ENCODE measurements at regions not wholly inside any gene's neighbourhood (a gene's known extent, or its start where the extent isn't known, plus 50 kb on each side); places are given as distances from the start of the nearest gene placed in this dataset.

DNA sequence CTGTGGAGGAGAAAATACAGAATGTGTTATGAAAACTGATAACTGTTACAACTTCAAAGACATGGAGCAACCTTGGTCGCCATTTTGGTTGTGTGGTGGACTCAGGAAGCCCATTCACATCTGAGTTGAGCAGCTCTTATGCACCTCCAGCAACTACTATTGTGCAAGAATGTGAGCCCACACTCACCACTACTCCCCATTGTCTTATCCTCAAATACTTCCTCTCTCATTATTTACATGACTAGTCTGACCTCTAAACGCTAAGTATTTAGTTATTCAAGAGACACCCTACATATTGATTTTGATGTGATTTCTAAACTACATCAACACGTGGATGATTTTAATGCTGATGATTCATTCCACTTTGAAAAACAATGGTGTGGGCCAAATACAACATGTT is 516.6 kb upstream of the CLINT1 start:
- Mint-ChIP-seq H3K36me3 (ENCODE audit: low read depth) (no peaks in the 10 kb centered on the region), H3K27ac (no peak overlapping the region), H3K4me3 (no peak overlapping the region), H3K27me3 (no peaks in the 10 kb centered on the region), H3K9me3 (peaks cover 6% of the 10 kb centered on the region), H3K4me1 (ENCODE audit: low read depth) (no peaks in the 10 kb centered on the region)

DNA sequence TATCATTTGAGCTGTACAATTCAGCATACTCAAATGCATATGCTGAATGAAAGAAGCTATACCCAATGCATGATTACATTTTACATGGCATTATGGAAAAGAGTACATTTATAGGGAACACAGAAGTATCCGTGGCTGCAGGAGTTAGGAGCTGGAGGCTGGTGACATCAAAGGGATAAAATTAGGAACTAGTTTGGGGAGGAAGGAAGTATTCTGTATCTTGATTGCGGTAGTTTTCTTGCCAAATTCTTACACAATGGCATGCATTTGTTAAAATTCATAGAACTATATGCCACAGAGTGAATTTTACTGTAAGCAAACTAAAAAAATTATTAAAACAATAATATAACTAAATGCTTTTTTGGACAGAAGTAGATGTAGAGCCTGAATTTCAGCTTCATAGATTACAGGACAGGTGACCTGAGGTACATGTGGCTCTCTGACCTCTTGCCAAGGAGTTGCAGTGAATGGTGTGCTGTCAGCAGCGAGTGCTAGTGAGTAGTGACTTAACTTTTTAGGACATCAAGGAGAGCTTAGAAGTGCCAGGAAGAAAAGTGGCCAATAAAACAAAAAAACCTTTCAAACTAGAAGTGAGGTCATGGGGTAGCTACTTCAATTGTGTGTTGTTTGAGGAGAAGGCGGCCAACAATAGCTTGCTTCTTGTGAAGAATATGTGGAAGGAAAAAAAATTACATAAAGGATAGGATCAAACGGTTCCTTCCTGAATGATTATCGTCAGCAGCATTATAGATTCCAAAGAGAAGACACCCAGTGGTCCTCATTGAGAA is 514.9 kb upstream of the CLINT1 start:
- H3K36me3 Mint-ChIP-seq (ENCODE audit: low read depth), result no peaks in the 10 kb centered on the region
- no peaks in the 10 kb centered on the region for H3K27me3 Mint-ChIP-seq
- H3K4me1 Mint-ChIP-seq (ENCODE audit: low read depth), result no peaks in the 10 kb centered on the region
- no peak overlapping the region for H3K4me3 Mint-ChIP-seq
- H3K27ac Mint-ChIP-seq, result no peak overlapping the region
- peaks cover 6% of the 10 kb centered on the region for H3K9me3 Mint-ChIP-seq

DNA sequence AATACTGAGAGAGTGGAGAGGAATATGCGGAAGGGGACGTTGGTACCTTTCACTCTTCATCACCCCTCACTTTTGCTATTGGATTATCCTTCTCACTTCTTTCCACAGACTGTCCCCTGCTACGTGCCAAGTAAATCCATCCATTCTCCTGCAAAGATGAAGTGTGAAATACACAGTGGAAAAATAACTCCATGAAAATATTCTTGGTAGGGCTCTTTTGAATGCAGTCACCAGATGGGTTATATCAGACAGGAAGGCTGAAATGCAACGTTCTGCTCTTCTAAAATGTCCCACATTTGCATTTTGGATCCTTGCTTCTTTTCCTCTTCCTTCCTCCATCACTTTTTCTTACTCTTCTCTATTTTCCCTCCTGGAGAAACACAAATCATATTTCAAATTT is 510.3 kb upstream of the CLINT1 start:
- Mint-ChIP-seq H3K27ac (no peak overlapping the region), H3K4me3 (no peak overlapping the region), H3K4me1 (ENCODE audit: low read depth) (no peaks in the 10 kb centered on the region), H3K36me3 (ENCODE audit: low read depth) (no peaks in the 10 kb centered on the region), H3K9me3 (peaks cover 2% of the 10 kb centered on the region), H3K27me3 (no peaks in the 10 kb centered on the region)

DNA sequence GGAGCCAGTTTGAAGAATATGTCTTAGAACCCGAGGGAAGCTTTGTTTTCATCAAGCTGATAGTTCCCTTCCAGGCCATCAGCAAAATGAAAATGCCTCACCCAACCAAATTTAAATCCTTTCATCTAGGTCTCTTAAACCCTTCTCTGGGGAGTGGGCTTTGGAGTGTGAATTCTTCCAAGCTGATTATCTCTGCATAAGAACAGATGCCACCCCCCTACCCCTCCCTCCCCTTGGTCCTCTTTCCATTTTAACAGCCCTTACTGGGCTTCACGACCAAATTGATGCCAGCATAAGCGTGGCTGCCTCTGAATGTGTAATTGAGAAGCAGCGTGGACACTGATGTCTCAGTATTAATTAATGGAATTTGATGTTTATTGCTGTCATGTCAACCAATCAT is 509.7 kb upstream of the CLINT1 start:
- no peaks in the 10 kb centered on the region for H3K4me1 Mint-ChIP-seq (ENCODE audit: low read depth)
- H3K9me3 Mint-ChIP-seq, result peaks cover 2% of the 10 kb centered on the region
- H3K36me3 Mint-ChIP-seq (ENCODE audit: low read depth), result no peaks in the 10 kb centered on the region
- H3K27ac Mint-ChIP-seq, result no peak overlapping the region
- no peaks in the 10 kb centered on the region for H3K27me3 Mint-ChIP-seq
- H3K4me3 Mint-ChIP-seq, result no peak overlapping the region

DNA sequence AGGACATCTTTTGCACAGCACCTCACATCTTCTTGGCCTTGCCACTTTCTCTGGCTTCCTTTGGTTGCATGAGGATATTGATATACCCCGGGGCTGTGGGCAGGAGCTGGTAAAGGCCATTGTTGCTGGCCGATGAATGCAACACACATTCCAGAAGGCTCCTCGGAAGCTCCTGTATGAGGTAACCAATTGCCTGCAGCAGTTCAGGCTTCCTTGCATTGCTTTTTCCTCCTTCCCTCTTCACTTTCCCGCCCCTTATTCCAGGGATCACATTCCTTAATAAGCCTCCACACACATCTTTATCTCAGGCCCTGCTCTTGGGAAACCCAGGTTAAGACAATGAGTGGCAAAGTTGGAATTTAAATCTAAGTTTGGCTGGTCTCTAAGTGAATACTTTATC is 505.4 kb upstream of the CLINT1 start:
- H3K27me3 Mint-ChIP-seq, result no peaks in the 10 kb centered on the region
- no peak overlapping the region for H3K4me3 Mint-ChIP-seq
- H3K4me1 Mint-ChIP-seq (ENCODE audit: low read depth), result no peaks in the 10 kb centered on the region
- no peaks in the 10 kb centered on the region for H3K36me3 Mint-ChIP-seq (ENCODE audit: low read depth)
- H3K27ac Mint-ChIP-seq, result no peak overlapping the region
- H3K9me3 Mint-ChIP-seq, result no peaks in the 10 kb centered on the region

DNA sequence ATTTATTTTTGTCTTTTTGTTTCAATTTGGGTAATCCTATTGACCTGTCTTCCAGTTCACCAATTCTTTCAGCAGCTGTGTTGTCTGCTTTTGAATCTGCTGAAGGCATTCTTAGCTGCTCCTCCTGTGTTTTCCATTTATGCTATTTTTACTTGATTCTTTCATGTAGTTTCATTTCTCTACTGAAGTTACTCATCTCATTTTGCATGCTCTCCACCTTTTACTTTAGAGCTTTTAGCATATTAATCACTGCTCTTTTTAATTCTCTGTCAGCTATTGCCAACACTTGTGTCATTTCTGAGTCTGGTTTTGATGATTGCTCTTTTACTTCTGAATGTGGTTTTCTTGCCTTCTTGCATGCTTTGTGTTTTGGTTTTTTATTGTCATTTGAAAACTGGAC is 496.0 kb upstream of the CLINT1 start:
- peaks cover 12% of the 10 kb centered on the region for H3K9me3 Mint-ChIP-seq
- peaks cover 4% of the 10 kb centered on the region for H3K36me3 Mint-ChIP-seq (ENCODE audit: low read depth)
- peaks cover 14% of the 10 kb centered on the region for H3K4me1 Mint-ChIP-seq (ENCODE audit: low read depth)
- H3K4me3 Mint-ChIP-seq, result no peak overlapping the region
- H3K27me3 Mint-ChIP-seq, result no peaks in the 10 kb centered on the region
- H3K27ac Mint-ChIP-seq, result peak overlapping the region; percentile 43

DNA sequence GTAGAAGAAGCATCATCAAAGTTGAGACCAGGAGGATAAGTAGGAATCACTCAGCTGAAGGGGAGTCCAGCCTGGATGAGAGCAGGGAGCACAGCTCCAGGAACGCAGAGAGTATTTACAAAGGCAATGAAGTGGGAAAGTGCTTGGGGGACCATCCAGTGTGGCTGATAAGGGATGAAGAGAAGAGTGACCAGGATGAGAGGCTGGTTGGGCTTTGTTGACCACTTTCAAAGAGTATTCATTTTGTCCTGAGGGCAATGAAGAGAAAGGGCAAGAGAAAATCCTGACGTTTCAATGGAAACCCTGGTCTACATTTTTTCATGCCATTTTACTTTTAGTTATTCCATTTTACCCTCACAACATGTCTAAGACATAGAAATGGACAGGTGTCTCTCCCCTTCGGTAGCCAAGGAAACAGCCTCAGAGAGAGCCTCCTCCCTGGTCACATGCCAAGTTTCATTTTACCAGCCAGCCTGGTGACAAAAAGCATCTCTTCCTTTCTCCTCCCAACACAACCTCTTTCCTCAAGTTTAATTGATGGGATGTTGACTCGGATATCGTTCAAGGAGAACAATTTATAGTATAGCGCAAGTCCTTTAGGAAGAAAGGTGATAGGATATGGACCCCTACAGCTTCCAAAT is 492.7 kb upstream of the CLINT1 start:
- Mint-ChIP-seq H3K4me1 (ENCODE audit: low read depth) (peaks cover 14% of the 10 kb centered on the region), H3K36me3 (ENCODE audit: low read depth) (peaks cover 4% of the 10 kb centered on the region), H3K27ac (no peak overlapping the region), H3K27me3 (no peaks in the 10 kb centered on the region), H3K9me3 (peaks cover 12% of the 10 kb centered on the region), H3K4me3 (no peak overlapping the region)

DNA sequence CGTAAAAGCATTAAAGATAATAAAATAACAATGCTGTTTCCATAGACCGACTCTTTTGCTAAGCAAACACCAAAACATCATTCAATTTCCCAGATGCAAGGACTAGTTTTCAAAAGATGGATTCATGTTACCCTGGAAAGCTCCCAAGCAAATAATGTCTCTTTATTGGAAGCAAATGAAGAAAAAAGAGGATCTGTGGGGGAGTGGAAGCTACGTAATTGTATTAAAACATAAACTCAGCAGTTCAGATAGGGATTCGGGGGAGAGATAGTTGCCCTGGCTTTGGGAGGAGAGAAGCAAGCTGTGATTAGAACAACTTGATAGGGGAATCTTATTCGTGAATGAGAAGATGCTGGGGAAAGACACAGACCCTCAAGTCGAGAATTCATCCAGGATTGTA is 491.0 kb upstream of the CLINT1 start:
- no peak overlapping the region for H3K4me3 Mint-ChIP-seq
- no peak overlapping the region for H3K27ac Mint-ChIP-seq
- H3K27me3 Mint-ChIP-seq, result no peaks in the 10 kb centered on the region
- peaks cover 4% of the 10 kb centered on the region for H3K4me1 Mint-ChIP-seq (ENCODE audit: low read depth)
- H3K36me3 Mint-ChIP-seq (ENCODE audit: low read depth), result peaks cover 4% of the 10 kb centered on the region
- peaks cover 9% of the 10 kb centered on the region for H3K9me3 Mint-ChIP-seq

DNA sequence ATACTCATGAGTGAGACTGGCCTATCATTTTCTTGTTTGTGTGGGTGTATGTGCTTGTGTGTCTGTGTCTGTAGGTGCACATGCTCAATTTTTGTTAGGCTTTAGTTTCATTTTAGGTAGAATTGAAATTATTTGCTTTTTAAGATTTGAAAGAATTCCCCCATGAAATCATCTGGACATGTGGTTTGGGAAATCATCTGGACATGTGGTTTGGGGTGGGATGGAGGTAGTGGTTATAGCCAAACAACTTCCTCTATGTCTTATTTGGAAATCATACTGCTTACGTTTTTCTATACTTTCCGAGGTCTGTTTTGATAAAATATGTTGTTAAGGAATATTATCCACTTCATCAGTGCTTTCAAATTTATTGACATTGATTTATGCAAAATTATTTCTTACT is 485.4 kb upstream of the CLINT1 start:
- no peaks in the 10 kb centered on the region for H3K4me1 Mint-ChIP-seq (ENCODE audit: low read depth)
- peaks cover 3% of the 10 kb centered on the region for H3K27me3 Mint-ChIP-seq
- H3K27ac Mint-ChIP-seq, result no peak overlapping the region
- H3K9me3 Mint-ChIP-seq, result no peaks in the 10 kb centered on the region
- H3K4me3 Mint-ChIP-seq, result no peak overlapping the region
- H3K36me3 Mint-ChIP-seq (ENCODE audit: low read depth), result peaks cover 2% of the 10 kb centered on the region

DNA sequence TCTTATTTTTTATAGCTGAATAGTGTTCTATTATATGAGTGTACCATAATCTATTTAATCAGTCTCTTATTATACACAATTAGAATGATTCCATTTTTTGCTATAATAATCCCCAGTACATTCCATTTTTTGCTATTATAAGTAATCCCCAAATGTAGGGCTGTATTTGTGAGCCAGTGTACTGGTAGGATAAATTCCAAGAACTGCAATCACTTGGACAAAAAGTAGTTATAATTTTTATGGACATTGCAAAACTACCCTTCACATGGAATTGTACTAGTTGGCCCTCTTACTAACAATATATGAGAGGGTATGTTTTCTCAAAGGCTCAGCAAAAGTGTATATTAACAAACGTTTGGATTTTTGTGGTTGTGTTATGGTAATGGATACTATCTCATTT is 481.7 kb upstream of the CLINT1 start:
- no peaks in the 10 kb centered on the region for H3K9me3 Mint-ChIP-seq
- peaks cover 3% of the 10 kb centered on the region for H3K27me3 Mint-ChIP-seq
- H3K36me3 Mint-ChIP-seq (ENCODE audit: low read depth), result peaks cover 4% of the 10 kb centered on the region
- H3K4me3 Mint-ChIP-seq, result no peak overlapping the region
- H3K4me1 Mint-ChIP-seq (ENCODE audit: low read depth), result no peaks in the 10 kb centered on the region
- H3K27ac Mint-ChIP-seq, result no peak overlapping the region

DNA sequence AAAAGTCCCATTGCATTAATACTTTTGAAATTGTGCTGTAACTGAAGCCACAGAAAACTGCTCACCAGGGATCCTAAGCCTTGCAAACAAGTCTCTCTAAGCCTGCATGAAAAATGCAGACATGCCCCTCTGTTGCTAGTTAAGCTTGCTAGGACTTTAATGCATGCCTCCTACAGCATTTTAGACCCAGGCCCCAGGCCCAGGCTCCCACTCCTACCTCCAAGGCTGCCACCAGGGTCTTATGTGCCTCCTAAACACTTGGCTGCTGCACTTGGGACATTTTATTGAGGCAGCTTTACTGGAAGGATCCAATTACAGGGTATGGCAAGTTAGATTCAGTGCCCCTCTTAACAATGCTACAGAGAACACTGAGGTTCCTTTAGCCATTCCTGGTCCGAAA is 467.3 kb upstream of the CLINT1 start:
- no peak overlapping the region for H3K4me3 Mint-ChIP-seq
- H3K36me3 Mint-ChIP-seq (ENCODE audit: low read depth), result no peaks in the 10 kb centered on the region
- H3K9me3 Mint-ChIP-seq, result peaks cover 13% of the 10 kb centered on the region
- no peaks in the 10 kb centered on the region for H3K4me1 Mint-ChIP-seq (ENCODE audit: low read depth)
- no peaks in the 10 kb centered on the region for H3K27me3 Mint-ChIP-seq
- H3K27ac Mint-ChIP-seq, result no peak overlapping the region

DNA sequence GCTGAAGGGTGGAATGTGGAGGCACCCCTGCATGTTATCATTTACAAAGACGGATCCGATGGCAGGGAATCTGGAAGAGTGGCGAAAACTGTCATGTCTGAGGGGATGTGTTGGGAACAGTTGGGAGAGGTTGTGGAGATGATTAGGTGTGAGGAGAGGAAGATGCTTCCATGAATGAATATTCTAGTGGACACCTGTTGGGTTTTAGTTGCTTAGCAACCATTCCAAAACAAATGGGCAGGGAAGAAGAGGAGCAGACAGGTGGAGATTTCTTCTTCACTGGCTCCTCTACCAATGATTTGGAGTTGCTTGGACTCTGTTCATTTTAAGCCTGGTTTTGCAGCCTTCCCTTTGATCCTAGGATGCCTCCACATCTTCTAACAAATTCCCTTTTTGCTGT is 465.3 kb upstream of the CLINT1 start:
- H3K27ac Mint-ChIP-seq, result no peak overlapping the region
- no peaks in the 10 kb centered on the region for H3K27me3 Mint-ChIP-seq
- H3K4me1 Mint-ChIP-seq (ENCODE audit: low read depth), result no peaks in the 10 kb centered on the region
- H3K9me3 Mint-ChIP-seq, result peaks cover 3% of the 10 kb centered on the region
- H3K4me3 Mint-ChIP-seq, result no peak overlapping the region
- no peaks in the 10 kb centered on the region for H3K36me3 Mint-ChIP-seq (ENCODE audit: low read depth)

DNA sequence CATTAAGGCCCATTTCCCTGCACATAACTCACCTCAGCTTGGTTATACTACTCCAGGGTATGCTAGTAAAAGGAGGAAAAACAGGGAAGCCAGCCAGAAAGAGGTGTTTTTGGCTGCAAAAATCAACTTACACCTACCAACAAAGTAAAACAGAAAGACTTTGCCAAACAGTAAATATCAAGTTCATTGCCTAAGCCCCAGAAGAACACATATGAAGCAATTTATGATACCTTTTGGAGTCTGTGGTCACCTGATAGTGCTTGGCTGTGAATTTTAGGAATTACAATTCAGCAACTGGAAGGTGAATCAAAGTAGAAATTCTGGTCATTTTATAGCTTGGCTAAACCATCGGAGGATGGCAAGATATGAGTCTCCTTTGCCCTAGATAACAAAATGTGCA is 463.7 kb upstream of the CLINT1 start:
- H3K36me3 Mint-ChIP-seq (ENCODE audit: low read depth), result no peaks in the 10 kb centered on the region
- H3K27me3 Mint-ChIP-seq, result no peaks in the 10 kb centered on the region
- H3K9me3 Mint-ChIP-seq, result no peaks in the 10 kb centered on the region
- no peak overlapping the region for H3K27ac Mint-ChIP-seq
- no peaks in the 10 kb centered on the region for H3K4me1 Mint-ChIP-seq (ENCODE audit: low read depth)
- H3K4me3 Mint-ChIP-seq, result no peak overlapping the region

DNA sequence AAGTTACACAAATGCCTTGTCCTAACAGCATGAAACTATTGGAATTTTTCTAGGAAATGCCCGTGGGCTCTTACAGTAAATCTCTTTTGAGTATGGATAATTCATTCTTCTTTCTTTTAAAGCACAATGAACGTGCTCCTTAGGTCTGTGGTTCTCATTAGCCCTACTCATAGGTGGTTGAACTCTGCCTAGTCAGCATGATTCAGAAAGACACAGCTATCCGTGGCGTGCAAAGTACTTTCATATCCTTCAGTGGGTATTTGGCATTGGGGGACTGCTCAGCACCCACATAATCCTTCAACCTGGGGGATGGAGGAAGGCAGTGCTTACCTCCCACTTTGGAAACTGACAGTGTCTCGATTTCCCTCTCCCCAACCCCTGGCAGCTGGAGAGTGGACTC is 462.0 kb upstream of the CLINT1 start:
- H3K36me3 Mint-ChIP-seq (ENCODE audit: low read depth), result no peaks in the 10 kb centered on the region
- no peaks in the 10 kb centered on the region for H3K9me3 Mint-ChIP-seq
- H3K27ac Mint-ChIP-seq, result no peak overlapping the region
- no peak overlapping the region for H3K4me3 Mint-ChIP-seq
- H3K4me1 Mint-ChIP-seq (ENCODE audit: low read depth), result no peaks in the 10 kb centered on the region
- H3K27me3 Mint-ChIP-seq, result no peaks in the 10 kb centered on the region

DNA sequence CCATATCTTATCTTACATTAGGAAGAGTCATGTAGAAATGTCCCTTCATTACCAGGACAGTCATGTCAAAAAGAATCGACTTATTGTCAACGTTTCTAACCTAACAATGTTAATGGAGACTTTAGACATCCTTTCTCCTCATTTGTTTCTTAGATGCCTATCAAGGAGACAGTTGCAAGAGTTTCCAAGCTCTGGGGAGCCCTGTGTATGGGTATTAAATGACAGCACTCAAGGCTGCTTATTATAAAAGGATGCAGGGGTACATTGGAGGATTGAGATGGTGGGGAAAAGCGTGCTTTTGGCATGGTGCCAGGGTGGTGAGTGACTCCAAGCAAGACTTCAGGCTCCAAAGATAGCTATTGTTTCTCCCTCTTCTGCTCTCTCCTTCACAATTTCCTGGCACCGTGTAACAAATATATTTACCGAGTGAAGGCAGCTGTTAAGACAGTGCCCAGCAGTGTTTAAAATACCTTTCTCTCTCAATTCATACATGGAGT is 461.3 kb upstream of the CLINT1 start:
- H3K9me3 Mint-ChIP-seq, result no peaks in the 10 kb centered on the region
- H3K4me1 Mint-ChIP-seq (ENCODE audit: low read depth), result no peaks in the 10 kb centered on the region
- H3K36me3 Mint-ChIP-seq (ENCODE audit: low read depth), result no peaks in the 10 kb centered on the region
- no peak overlapping the region for H3K27ac Mint-ChIP-seq
- no peak overlapping the region for H3K4me3 Mint-ChIP-seq
- H3K27me3 Mint-ChIP-seq, result no peaks in the 10 kb centered on the region

DNA sequence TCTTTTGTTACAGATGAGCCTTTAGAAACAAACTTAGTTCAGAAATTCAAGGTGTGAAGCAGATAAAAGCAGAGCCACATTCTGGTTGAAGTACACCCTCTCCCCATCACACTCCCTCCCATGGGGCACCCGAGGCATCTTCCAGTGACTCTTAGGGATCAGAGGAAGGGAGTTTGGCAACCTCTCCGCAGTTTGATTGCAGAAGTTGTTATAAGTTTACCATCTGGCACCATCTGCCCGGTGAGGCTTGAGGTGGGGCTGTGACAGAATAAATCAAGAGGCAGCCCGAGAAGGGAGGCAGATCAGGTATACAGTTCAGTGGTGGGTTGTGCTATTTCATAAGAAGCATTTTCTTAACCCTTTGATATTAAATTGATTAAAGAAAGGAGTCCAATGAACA is 458.6 kb upstream of the CLINT1 start:
- H3K4me3 Mint-ChIP-seq, result no peak overlapping the region
- H3K36me3 Mint-ChIP-seq (ENCODE audit: low read depth), result no peaks in the 10 kb centered on the region

More for the DNA sequence above, 458.6 kb upstream of the CLINT1 start:
- Mint-ChIP-seq H3K9me3 (no peaks in the 10 kb centered on the region), H3K4me1 (ENCODE audit: low read depth) (no peaks in the 10 kb centered on the region), H3K27me3 (no peaks in the 10 kb centered on the region), H3K27ac (no peak overlapping the region)

All from stimulated activated naive CD8-positive, alpha-beta T cell treated with anti-CD3 and anti-CD28 coated beads, Interleukin-15, Interleukin-2, amounts not matched to agents 100 ng/mL and 50 ng/mL, for 24 hours (primary cell).